SHP77 treated with DMSO at 0.1 percent for 48 hours (cell line): ENCODE measurements at regions not wholly inside any gene's neighbourhood (a gene's known extent, or its start where the extent isn't known, plus 50 kb on each side); places are given as distances from the start of the nearest gene placed in this dataset.
"Not testable (repeated sequence)": the region's sequence is repeated elsewhere in the genome, so short reads cannot be mapped to it uniquely, and the experiment has no call there.

Source experiments
- DNase-seq: peaks from one replicate; lab custom pipeline; 2025; lab: John Stamatoyannopoulos, UW

DNA sequence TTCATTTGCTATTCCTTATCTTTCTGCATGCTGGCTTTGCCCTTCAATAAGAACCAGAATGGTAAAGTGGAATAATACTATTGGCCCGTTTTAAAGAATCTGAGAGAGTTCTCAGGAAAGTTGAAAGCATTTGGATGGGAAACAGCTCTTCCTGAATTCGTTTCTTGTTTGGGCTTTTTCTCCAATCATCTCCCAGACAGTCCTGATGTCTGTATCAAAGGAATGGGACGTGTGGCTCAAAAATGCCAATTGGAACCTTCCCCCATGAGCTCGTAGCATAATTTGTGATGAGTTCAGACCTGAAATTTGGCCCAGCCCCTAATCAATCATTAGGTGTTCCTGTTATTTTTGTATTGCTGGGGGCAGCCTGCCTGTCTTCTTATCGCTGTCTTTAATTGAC is 75.8 kb upstream of the BACH2 start:
- no peak for DNase-seq

DNA sequence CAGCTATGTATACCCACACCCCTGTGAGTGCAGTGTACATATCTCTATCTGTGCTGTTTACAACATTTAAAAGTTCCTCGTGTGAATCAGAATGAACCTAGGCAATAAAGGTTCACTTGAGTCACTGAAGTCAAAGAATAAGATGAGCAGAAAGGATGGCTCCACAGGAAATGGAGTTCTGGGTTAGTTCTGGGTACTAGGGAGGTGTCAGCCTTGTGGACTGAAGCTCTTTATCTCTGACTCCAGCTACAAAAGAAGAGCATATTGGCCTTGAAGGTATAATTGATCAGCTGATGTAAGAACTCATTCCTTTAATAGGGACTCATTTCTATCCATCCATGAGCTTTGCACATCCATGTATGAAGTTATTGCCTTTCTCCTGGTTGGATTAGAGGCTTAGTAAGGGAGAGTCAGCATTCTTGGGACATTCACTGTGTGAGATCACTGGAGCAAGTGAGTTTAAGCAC is 73.9 kb upstream of the BACH2 start:
- DNase-seq, result no peak

DNA sequence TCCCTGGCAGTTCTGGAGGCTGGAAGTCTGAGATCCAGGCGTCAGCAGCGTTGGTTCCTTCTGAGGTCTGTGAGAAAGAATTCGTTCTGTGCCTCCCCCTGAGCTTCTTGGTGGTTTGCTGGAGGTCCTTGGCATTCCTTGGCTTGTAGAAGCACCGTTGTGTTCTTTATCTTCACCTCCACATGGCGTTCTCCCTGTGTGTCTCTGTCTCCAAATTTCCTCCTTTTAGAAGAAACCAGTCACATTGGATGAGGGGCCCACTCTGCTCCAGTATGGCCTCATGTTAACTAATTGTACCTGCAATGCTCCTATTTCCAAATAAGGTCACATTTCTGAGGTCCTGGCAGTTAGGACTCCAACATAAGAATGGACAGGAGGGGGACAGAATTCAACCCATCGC is 73.0 kb upstream of the BACH2 start:
- DNase-seq, result no peak

- no peak for DNase-seq
Measured at GRCh38 chr6:90369024-90369519, 72.4 kb upstream of the BACH2 start.

DNA sequence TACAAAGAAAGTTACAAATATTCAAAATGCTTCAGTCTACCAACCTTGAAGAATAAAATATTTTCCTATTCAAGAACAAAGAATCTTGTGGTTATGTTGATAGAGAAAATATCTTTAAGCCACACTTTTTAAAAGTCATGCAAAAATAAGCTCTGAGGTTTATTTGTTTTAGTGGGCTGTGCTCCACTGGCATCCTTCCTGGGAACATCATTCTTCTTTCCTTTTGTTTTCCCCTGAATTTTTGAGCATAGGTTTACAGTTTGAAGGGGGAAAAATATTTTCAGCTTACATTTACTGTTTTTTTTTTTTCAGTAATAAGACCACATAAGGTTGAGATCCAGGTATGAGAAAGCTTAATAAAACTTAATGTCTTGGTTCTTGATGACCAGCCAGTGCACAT is 72.0 kb upstream of the BACH2 start:
- no peak for DNase-seq

DNA sequence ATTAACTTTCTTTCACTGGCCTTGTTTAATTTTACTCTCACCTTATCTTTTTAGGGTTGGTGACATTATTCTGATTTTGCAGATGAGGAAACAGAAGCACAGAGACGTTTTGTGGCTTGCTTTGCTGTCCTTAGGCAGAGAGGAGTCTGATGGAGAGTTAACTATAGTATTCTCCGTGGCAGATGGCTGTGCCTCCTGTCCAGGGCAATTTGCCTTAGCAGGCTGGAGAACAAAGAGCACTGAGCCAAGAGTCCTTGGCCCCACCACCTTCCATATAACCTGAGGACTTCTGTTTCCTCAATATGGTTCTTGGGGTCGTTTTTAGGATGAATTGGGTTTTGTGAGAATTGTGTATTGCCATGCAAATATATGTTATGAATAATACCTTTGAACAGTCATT is 71.4 kb upstream of the BACH2 start:
- DNase-seq, result no peak

GRCh38 chr6:90365565-90366219 is 69.0 kb upstream of the BACH2 start:
- DNase-seq, result no peak

DNA sequence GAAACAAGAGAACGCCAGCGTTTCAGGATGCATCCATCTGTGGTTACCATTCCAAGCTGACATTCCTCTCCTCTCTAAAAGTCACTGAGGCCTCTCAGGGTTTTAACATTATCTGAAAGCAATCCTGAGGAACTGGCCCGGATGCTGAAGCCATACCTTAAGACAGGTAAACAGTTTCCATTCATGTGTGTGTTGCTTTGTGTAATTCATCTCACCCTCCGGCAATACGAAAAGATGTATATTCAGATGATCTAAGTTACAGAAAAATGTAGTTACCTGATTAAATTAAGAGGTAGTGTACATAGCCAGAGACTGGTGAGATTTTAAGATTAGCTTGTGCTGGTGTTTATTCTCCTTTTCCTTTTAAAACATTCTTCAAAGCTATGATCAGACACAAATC is 68.4 kb upstream of the BACH2 start:
- no peak for DNase-seq

- no peak for DNase-seq
Measured at GRCh38 chr6:90364286-90364685, 67.6 kb upstream of the BACH2 start.

GRCh38 chr6:90362318-90362717 is 65.7 kb upstream of the BACH2 start:
- DNase-seq, result no peak

GRCh38 chr6:90361174-90361573 is 64.5 kb upstream of the BACH2 start:
- DNase-seq, result no peak

GRCh38 chr6:90358036-90358770 is 61.6 kb upstream of the BACH2 start:
- not testable (repeated sequence) for DNase-seq

GRCh38 chr6:90356012-90356421 is 59.4 kb upstream of the BACH2 start:
- DNase-seq, result no peak

GRCh38 chr6:90354961-90355360 is 58.3 kb upstream of the BACH2 start:
- DNase-seq, result no peak

DNA sequence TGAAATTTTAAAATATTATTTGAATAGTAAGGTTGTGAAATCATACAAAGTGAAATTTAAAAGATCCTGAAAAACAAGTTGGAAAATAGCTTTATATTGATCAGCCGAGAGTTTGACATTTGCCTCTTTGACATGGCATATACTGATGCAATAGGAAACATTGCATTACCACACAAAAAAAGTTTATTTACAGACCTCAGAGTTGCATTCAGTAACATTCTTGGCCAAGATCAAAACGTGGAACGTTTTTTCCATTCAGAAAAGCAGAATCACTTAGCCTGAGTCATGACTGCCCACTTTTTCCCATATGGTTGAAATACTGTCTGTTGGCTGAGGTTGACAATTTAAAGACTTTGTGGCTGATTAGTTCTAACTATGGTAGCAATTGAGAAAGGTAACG is 55.1 kb upstream of the BACH2 start:
- DNase-seq, result no peak

- no peak for DNase-seq
Measured at GRCh38 chr6:90350689-90351554, 54.3 kb upstream of the BACH2 start.

DNA sequence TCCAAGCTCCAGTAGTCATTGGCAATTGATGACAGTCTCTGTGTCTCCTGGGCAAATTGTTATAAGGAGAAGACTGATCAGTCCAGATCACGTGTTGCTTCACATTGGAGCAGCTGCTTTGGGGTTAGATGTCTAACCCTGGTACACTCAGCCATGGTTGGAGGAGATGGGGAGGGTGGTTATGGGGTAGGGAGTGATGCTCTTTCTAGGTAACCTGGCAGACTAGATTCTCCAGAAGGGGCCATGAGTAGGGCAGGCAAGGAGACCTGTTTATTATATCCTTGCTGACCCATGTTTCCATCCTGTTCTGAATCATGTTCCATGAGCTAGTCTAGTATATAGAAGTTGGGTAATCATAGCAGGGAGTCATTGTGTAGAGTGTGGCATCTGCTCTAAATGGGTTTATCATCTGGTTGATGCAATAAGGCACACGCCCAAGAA is 50.8 kb upstream of the BACH2 start:
- no peak for DNase-seq

DNA sequence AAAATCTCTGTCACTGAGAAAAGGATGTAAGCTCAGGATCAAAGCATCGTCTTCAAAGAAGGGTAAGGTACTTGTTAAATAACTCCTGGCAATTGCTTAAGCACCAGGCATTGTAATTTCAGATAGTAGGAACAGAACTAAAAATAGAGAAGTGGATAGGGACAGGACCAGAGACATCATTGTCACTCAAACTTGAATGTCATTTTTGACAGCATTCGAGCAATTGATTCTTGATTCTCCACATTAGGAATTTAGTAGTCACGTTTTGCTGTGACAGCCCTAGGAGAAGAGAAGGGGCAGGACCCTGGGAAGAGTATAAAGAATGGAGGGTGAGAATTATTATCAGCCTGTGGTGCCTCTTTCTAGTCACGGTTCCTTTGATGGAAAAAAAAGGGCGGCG is 50.1 kb upstream of the BACH2 start:
- DNase-seq, result no peak
